ENCODE measurements at regions not wholly inside any gene's neighbourhood (a gene's known extent, or its start where the extent isn't known, plus 50 kb on each side); places are given as distances from the start of the nearest gene placed in this dataset.

DNA sequence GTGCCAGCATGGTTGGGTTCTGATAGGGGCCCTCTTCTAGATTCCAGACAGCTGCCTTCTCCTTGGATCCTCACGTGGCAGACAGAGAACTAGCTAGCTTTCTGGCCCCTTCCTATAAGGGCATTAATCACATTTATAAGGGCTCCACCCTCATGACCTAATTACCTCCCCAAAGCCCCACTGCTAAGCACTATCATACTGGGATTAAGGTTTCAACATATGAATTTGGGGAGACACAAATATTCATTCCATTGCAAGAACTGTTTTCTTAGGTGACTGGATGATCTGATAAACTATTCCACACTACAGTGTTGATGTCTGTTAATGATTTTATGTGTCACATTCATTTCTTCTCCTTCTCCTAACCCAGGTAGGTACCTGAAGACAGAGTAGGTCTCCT, 135.8 kb upstream of the COL21A1 start:
- no peak for TF ChIP-seq POLR2A (IDR thresholded peaks at IDR 0.05; ENCODE audit: borderline replicate concordance, extremely low read depth, insufficient read depth, insufficient read length)
- no peak for TF ChIP-seq JUND (IDR thresholded peaks at IDR 0.05)
- no peak for TF ChIP-seq CTCF (IDR thresholded peaks at IDR 0.05 in 2 of 3, conservative IDR thresholded peaks at IDR 0.05 in 1 of 3; ENCODE audit: borderline replicate concordance in 1 of 3, insufficient read depth in 1 of 3, low read depth in 2 of 3, low read length in 2 of 3)
- no peak for TF ChIP-seq REST (IDR thresholded peaks at IDR 0.05; ENCODE audit: low read depth)
- no peak for TF ChIP-seq SP1 (IDR thresholded peaks at IDR 0.05; ENCODE audit: low read depth)

All from HCT116 (cell line).